22Rv1 (cell line): ENCODE measurements at regions not wholly inside any gene's neighbourhood (a gene's known extent, or its start where the extent isn't known, plus 50 kb on each side); places are given as distances from the start of the nearest gene placed in this dataset.

Experiments
- CTCF ChIP-seq: fragments of 450-650 bp; IDR thresholded peaks from 2 replicates; pipeline ENCODE4 v1.5.1; 2017; ENCODE audit warnings: mild to moderate bottlenecking
- ZFX ChIP-seq: fragments of 450-650 bp; IDR thresholded peaks from 2 replicates; pipeline ENCODE4 v1.6.1; 2017; ENCODE audit warnings: antibody characterized with exemption, borderline replicate concordance

GRCh38 chr14:86541972-86542371, 1012.0 kb downstream of the FLRT2 start:
- TF ChIP-seq CTCF: no peak
- TF ChIP-seq ZFX: no peak
